NCI-H2227 (cell line): ENCODE measurements at regions not wholly inside any gene's neighbourhood (a gene's known extent, or its start where the extent isn't known, plus 50 kb on each side); places are given as distances from the start of the nearest gene placed in this dataset.

Experiments used
- DNase-seq: peaks from one replicate; lab custom pipeline; 2025; ENCODE audit not compliant: unreplicated experiment; lab: John Stamatoyannopoulos, UW

DNA sequence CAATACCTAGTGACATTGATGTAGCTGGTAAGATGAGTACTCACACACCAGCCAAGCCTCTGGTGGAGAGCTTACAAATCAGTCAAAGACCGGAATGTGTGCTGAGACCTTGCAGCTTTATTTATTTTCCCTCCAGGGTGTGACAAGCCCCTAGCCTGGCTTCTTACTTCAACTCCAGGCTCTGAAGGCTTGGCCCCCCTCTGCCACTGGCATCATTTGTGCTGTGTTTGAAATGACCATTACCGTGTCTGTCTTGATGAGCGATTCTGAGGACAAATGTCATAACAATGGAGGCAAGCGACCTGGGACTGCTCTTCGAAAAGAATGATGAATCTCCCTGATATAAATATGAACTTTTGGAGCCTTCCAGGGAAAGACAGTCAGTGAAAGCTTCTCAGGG, 749.9 kb upstream of the HS6ST1 start:
- no peak for DNase-seq

- DNase-seq = no peak
These were observed 751.4 kb upstream of the HS6ST1 start for GRCh38 chr2:129069875-129070594.

GRCh38 chr2:129070663-129071062, 752.0 kb upstream of the HS6ST1 start:
- DNase-seq = no peak

DNA sequence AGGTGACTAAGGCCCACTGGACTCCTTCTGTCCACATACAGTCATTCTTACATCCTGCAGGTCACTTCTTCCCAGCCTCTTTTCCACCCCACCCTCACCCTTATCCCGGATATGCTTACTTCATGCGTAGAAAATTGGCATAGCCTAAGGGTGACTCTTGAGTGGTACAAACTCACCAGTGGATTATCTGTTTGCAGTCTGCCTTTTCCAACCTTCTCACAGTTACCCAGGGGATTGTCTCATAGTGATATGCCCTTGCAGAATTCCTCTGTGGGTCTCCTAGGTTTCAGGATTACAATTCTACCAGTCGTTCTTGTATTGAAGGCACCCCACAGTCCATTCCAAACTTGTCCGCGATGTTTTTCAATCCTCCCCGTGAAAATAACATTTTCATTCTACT, 752.9 kb upstream of the HS6ST1 start:
- DNase-seq = no peak

GRCh38 chr2:129074298-129074920, 755.7 kb upstream of the HS6ST1 start:
- no peak for DNase-seq

DNA sequence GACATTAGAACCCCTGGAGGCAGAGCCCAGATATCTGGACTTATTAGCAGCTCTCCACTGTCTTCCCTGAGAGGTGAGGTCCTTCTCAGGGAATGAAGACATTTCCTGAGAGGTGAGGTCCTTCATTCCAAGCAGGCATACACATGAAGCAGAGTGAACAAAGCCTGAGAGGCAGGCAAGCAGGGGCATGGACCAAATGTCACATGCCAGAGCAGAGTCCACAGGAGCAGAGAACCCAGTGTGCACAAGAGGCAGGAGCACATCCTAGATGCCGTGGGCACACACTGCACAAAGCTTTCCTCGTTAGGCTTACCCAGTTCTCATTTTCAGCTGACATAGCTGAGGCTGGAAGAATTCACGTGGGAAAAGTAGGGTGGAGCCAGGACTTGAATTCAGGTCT, 759.9 kb upstream of the HS6ST1 start:
- DNase-seq = no peak

GRCh38 chr2:129080715-129081476, 762.2 kb upstream of the HS6ST1 start:
- no peak for DNase-seq

GRCh38 chr2:129085386-129085785, 766.7 kb upstream of the HS6ST1 start:
- DNase-seq = no peak

GRCh38 chr2:129087133-129087813, 768.6 kb upstream of the HS6ST1 start:
- no peak for DNase-seq

DNA sequence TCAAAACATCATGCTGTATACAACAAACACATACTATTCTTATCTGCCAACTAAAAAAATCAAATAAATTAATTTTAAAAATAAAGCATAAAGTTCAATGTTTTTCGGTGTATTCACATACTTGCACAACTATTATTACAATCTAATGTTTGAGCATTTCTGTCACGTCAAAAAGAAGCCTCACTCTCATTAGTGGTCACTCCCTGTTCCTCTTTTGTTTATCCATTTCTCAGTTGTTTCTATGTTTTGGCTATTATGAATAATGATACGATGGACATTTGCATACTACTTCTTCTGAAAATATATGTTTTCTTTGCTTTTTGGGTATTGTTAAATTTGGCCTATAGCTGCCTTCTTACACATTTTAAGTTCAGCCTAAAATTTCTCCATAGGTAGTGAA, 773.0 kb upstream of the HS6ST1 start:
- no peak for DNase-seq

DNA sequence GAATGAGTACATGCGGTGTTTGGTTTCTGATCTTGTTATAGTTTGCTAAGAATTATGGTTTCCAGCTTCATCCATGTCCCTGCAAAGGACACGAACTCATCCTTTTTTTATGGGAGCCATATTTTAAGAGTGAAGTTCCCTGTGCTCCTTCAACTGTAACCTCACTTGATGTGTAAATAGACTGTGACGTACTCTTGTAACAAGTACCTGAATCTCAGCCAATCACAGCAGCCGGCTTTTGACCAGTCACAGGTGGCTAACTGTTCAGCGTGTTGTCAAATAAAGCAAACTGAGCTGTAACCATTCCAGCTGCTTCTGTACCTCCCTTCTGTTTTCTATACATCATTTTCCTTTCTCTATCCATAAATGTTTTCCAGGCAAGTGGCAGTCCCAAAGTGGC, 774.3 kb upstream of the HS6ST1 start:
- DNase-seq = no peak

DNA sequence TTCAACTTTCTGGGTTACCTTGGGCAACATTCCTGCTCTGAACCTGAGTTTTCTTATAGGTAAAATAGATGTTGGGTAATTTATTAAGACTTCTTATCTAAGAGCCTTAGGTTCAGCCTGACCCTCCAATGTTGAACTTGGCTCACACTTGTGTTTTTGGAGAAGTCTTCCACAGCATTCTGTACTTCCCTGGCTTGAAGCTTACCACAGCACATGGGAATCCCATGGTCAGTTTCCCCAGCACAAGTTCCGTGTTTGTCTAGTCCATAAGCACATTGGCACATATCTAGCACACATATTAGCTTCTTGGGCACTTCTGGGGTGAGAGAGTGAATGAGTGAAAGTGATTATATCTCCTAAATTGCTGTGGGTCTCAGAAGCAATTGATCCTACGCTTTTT, 782.5 kb upstream of the HS6ST1 start:
- DNase-seq = no peak

GRCh38 chr2:129103936-129104878, 785.5 kb upstream of the HS6ST1 start:
- no peak for DNase-seq

- DNase-seq = no peak
These were observed 793.5 kb upstream of the HS6ST1 start for GRCh38 chr2:129112181-129112580.

- no peak for DNase-seq
These were observed 795.1 kb upstream of the HS6ST1 start for GRCh38 chr2:129113776-129114175.

GRCh38 chr2:129117434-129117833, 798.8 kb upstream of the HS6ST1 start:
- no peak for DNase-seq

DNA sequence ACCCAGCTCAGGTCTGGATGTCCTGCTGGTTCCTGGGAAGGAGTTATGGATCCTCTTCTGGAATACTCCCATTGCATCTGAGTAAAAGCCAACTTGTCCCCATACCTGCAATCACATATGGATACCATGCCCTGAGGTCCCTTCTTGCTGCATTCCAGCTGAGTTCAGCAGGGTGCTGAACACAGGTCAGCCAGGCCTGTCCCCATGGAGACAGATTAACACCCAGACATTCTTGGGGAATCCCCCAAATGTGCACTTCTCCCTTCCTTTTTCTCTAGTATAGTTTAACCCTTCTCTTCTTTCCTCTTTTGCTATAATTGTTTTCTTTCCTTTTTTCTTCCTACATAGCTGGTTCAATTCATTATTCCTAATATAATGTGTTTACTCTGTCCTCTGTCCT, 799.6 kb upstream of the HS6ST1 start:
- DNase-seq = no peak

DNA sequence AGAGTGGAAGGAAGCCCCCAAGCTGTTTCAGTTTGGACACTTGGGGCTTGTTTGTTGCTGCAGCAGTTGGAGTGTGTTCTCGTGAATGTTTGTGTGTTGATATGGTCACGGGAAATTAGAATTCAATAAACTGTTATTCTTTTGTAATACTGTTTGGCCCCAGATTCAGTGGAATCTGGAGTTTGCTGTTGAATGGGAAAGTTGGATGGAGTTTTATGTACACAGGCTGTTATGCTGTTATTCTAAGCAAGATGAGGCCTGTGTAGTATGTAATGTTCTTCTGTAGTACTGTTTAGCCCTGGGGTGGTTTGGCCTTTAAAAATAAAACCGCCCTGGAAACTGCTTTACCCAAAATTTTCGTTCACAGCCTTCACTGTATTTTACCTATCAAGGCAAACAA, 810.4 kb upstream of the HS6ST1 start:
- DNase-seq = no peak

GRCh38 chr2:129133692-129134641, 815.3 kb upstream of the HS6ST1 start:
- no peak for DNase-seq
